Sciatic nerve (tissue), 2 donors: ENCODE measurements at regions not wholly inside any gene's neighbourhood (a gene's known extent, or its start where the extent isn't known, plus 50 kb on each side); places are given as distances from the start of the nearest gene placed in this dataset.

Experiments
- ATAC-seq: fragments of 200-7000 bp; cut with Tn5 transposase; one replicate; pipeline ENCODE4 v1.9.1; 2020; ENCODE audit warnings: mild to moderate bottlenecking, moderate library complexity
- DNase-seq: peaks from one replicate; pipeline ENCODE4 v3.0.0-alpha.2; 2020; ENCODE audit warnings: low spot score
- intact Hi-C: fragments of 100-400 bp; cut with DNase I; formaldehyde crosslinking; loops from one replicate; pipeline ENCODE4 v1.14.2; 2022
- donor health status: DM: no; HTN: no; CAD: no.
- donor health status: DM: no; HTN: no; CAD: no.

DNA sequence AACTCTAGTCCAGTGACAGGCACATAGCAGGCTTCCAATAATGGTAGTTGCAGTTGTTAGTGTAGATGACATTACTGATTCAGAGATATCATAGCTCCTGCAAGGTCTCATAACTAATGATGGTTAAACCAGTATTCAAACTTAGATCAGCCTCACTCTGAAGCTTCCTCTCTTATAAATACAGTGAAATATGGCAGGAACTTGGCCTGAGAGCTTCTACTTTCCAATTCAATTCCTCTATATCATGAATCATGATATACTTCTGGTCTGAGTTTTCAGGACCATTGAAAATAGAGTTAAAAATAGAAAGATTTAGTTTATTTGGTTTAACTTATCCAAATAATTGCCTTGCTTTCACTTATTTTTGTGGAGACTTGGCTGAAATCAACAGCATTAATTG lies 167.5 kb upstream of the NOVA1 start:
- intact Hi-C loops = no loop called here
- DNase-seq (no peak), ATAC-seq (no peak)

DNA sequence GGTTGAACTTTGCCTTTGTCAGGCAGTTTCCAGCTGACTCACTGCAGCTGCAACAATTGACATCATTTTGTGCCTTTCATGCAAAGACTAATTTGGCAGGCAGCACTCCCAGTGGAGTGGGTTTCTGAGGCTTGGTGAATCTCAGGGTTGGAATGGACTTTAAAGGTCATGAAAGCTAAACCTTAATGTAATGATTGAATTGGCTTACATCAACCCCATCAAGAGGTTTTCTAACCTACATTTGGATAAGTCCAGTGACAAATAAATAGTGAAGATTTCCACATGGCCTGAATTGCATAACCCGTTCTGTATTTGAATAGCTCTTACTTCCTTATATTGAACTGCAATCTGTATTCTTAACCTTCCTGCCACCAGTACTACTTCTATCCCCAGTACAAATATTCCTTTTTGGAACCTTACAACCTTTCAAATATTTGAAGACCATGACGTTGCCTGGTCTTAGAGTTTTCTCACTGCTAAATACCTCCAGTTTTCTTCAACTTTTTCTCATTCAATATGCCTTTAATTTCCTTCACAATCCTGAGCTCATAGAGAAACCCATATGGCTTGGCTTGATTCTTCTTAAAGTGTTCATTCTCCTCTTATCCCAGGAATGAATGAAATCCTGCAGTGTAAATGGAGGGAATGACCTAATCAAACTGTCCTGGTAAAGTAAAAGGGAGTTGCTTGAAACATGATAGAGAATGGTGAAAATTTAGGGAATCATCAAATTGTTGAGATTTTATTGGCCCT lies 168.1 kb upstream of the NOVA1 start:
- DNase-seq = peak; percentile 69
- peak; percentile 92 for ATAC-seq
- intact Hi-C loops = no loop called here

DNA sequence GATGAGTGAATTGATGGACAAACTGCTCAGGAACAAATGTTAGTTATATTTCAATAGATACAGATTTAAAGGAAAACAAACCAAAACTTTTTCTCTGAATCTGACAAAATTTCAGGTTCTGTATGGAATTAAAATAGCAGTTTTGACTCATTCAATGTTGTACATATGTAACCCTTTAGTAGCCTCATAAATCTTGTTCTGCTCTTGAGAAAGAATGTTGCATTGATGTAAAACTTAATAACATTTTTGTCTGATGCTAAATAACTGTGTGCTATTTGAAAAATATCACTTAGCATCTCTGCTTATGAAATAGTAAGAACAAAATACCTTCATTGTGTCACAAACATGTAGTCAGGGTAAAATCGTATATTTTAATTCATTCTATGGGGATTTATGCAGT lies 168.9 kb upstream of the NOVA1 start:
- intact Hi-C loops = no loop called here
- ATAC-seq (no peak), DNase-seq (no peak)

DNA sequence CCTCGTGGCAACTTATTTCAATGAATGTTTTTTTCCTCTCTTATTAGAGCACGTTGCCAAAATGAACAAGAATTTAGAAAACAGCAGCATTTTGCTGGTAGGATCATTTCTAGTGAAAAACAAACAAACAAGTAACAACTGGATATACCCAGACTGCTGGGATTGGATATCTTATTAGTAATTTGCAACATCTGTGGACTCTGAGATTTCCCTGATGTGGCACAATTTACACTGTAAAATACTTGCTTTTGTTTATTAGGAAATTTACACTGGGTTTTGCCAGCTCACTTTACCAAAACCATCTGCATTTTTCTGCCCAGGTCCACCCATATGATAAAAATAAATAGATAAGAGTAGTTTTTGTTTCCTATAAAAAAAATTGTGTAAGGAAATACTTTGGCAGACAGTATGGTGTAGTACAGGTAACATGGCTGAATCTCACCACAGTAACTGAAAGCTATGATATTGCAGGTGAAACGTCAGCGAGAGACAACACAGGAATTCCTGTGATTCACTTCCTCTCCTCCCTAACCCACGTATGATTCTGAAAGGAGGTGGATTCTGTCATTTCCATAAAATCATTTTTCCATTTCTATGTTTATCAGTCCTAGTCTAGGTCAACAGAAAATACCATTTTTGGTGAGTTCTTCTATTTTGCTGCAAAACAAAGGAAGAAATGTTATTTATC lies 176.2 kb upstream of the NOVA1 start:
- ATAC-seq (no peak), DNase-seq (no peak)
- intact Hi-C loops = no loop called here

DNA sequence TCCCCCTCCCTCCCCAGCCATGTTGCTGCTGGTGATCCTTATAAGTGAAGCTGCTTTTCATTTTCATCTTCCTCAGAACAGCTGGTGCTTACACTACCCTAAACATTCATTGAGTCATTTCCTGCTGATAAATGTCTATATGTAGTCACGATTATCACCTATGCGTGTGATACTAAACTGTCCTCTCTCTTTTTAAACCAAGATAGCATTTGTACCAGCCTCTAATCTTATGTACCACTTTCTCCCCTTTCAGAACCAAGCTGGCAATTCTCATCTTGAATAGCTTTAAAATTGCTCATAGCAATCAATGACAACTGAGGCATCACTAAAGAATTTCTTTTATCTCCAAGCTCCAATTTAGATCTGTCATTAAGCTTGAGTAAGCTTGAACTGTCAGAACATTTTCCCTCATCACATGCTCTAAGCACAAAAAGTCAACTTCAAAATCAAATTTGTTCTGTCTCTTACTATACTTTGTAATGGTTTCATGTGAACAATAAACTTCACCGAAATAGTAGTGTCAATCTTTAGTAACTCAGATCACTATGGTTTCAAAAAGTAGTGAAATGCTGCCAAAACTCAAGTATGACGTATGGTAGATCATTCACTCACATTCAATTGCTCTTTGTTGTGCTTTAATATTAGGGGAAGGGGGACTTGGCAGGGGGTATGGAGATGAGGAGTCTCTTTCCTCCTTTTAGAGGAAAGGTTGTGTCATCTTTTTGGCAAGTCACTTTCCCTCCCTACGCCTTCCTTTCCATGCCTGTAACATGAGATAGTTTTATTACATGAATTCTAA lies 178.1 kb upstream of the NOVA1 start:
- no peak for DNase-seq
- intact Hi-C loops = no loop called here
- peak; percentile 72 for ATAC-seq

DNA sequence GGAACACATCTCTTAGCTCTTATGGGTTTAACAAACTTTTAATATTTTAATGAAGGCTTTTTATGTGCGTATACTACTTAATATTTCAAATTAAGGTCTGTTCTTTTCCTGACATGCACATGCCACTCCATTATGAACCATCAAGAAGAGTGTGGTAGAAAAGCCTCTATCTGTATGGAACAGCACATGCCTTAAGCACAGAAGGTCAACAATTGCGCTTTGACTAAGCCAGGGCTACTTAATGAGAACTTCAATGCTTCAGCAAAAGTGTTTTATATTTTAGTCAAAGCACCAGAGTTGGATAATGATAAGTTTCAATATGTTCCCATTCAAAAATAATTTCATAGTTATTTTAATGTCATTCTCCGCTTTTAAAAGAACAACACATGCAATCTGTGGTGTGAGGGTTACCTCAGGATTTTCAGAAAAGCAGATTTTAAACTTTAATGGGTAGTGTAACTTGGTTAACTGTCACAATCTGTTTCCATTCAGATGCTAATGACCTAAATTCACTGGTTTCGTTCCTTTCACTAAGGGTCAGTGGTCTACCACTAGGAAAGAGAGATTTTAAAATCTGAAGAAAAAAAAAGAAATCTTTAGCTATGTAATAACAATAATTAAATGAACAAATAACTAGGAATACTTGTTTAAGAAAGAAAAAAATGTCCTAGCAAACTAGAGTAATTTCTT lies 193.4 kb upstream of the NOVA1 start:
- ATAC-seq (no peak), DNase-seq (no peak)
- intact Hi-C loops = no loop called here

DNA sequence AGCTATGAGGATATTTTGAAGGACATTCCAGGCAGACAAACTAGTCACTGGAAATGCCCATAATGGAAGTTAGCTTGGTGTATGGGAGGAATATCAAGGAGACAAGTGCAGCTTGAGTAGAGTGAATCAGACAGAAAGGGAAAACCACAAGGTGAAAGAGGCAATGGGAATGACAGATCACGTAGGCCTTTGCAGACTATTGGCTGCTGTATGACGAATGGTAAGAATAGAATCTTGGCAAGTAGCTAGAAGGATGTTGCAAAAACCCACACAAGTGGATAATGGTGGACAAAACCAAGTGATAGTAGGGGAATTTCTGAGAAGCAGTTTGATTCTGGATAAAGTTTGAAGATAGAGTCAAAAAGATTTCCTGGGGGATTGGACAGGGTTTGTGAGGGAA lies 196.9 kb upstream of the NOVA1 start:
- ATAC-seq (no peak), DNase-seq (no peak)
- intact Hi-C loops = no loop called here

DNA sequence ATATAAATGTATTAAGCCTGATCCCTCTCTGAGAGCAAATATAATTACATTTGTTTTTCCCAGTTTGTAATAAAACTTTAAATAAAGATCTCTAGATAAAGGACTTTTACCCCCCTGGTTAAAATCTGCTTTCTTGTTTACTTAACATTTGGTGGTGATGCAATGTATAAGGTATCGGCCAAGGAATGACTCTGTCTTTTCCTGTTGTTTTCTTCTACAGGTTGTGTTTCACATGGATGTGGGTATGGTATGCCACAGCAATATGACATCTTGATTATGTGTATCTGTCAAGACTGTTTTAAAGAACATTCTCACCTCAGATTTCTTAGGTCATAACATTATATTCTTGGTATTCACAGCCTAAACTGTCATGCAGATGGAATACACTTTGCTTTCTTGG lies 210.6 kb upstream of the NOVA1 start:
- no peak for DNase-seq
- intact Hi-C loops = no loop called here
- no peak for ATAC-seq

DNA sequence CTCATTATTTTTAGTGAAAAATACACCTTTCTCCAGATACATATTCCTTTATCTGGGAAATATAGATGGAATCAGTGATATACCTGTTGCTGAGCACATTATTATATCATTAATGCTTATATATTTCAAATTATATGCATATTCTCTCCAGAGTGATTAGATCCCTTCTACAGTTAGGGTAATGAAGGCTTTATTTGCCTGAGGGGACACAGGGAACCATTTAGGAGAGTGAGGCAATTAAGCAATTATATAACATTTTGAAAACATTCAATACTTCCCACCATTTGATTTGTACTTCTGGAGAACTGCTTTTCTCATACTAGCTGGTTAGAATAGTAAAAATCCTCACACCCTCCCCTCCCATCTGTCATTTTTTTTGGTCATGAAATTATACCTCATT lies 212.8 kb upstream of the NOVA1 start:
- DNase-seq (no peak), ATAC-seq (no peak)
- intact Hi-C loops = no loop called here

DNA sequence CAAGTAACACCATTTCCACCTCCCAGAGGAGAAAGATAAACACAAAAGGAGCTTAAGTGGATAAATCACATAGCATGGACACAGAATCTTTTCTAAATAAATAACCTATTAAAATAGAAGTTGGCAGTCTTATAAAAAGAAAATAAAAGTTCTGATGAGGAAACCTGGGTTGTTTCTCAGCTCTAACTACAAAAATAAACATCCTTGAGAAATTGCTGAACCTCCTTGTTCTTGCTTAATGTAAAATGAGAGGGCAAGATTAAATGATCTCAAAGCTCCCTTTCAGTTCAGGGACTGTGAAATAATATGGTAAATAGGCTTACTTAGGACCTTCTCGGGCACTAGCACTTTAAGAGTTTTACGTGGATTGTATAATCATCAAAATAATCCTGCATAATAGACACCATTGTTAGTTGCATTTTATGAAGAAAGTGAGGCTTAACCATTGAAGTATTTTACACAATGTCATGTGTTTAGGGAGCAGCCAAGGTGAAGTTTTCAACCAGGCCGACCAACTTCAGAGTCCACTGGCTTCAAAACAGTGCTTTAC lies 214.0 kb upstream of the NOVA1 start:
- intact Hi-C loops = no loop called here
- ATAC-seq (no peak), DNase-seq (no peak)

DNA sequence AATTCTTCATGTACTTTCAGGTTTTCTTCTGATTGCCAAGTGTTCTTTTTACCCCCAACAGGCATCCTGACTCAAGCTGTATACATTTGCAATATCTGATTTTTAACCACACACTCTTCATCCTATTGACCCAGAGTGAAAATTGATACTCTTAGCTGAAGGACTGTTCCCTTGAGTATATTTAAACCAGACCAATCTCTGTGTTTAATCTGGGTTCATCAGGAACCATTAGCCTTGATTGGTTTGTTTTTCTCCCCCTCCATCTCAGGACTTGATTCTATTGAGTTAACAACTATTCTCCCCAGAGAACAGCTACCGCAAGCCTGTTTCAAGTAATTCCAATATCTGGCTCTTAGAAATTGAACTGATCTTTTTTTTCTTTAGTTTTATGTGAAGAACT lies 222.3 kb upstream of the NOVA1 start:
- ATAC-seq = no peak
- intact Hi-C loops = no loop called here

DNA sequence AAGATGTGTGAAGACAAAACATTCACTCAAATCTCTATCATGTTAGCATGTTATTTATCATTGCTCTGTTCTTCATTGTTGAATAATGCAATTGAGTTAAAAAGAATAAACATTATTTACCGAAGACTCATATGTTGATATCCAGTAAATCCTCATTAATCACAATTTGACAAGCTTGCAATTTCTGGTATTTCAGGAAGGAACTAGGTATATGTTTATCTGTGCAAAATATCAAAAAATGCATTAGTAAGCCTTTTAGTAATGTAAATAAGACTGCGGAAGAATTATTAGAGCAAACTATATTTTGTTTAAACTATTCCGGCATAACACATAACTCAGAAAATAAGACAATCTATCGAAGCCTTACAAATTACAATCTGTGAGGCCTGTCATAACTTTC lies 222.7 kb upstream of the NOVA1 start:
- DNase-seq (no peak), ATAC-seq (no peak)
- intact Hi-C loops = no loop called here

More for the DNA sequence above, 222.3 kb upstream of the NOVA1 start:
- no peak for DNase-seq

DNA sequence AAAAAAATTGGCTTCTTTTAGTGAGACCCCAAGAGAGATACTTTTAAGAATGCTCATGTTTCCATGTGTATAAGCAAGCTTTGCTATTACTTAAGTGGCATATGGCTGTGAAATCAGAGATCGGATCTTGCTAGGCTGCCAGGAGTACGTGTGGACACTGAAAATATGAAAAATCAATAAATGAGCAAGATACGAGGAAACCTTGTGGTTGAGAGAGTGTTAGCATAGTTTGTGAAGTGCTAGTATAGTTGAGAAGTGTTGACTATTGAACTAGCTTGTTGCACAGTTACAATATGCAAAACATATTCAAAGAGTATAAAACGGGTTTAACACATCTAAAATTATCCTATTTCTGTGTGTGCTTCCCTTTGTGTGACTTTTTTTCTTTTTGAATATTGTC lies 230.9 kb upstream of the NOVA1 start:
- intact Hi-C loops = no loop called here
- ATAC-seq = no peak
- DNase-seq = no peak

DNA sequence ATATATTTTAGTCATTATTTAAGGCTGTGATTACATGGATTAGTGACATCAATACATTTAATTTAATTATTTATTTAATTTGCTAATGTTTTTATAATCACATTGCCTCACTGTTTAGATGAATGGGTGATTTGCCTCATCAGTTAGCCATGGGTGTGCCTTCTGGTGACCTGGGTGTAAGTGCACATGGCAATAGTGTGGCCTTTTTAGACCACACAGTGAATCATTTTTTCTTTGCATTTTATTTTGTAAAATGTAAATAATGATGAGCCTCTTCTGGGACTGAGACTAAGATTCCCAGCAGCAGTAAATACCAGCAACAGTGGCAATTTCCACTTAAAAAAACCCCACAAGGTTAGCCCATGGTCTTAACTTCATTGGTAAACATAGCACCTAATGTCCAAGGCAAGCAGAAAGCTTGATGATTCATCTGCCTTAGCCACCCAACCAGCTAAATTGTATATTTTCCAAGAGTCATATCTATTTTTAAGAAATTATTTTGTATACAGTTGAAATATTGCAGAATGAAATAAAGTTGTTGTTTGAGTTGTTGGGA lies 235.9 kb upstream of the NOVA1 start:
- ATAC-seq (no peak), DNase-seq (no peak)
- intact Hi-C loops = no loop called here

DNA sequence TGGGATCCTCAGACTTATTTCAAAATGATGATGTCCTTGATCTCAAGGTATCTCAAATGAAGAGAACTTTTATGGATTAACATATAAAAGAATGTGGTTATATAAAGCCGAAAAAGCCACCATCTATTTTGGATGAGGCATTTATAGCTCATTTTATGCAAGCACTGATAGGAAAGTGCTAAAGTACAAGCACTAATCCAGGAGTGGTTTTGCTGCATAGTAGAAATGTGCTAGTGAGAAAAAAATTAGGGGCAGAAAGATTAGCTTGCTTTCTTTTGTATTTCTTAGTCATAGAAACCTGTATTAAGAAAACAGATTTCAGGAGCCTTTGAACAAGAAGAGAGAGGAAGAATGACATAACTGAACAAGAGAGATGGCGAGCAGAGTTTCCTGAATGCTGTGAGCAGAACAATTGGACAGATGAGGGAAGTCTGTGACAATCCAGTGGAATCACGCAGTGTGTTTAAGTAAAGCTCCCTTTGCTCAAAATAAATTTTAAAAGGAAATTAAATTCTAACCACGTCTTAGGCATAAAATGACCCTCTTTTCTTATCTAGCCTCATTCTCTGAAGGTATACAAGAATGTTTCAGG lies 238.2 kb upstream of the NOVA1 start:
- intact Hi-C loops = no loop called here
- DNase-seq = no peak
- ATAC-seq = no peak

DNA sequence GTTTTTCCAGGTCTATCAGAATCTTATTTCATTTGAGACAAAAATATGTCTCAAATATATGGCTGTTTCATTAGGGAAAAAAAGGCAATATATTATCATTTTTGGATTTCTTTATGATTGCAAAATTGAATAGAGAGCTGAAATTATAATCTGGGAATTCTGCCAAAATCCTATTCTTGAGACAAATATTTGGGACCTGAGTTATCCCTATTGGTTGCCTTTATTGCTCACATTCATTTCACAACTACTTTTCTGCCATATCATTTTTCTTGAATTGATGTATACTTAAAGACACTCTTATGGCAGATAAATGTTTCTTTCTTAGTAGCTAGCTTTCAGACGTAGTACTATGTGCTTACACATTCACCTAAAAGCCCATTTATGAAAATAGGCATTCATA lies 241.6 kb upstream of the NOVA1 start:
- intact Hi-C loops = no loop called here
- ATAC-seq = no peak
- no peak for DNase-seq

DNA sequence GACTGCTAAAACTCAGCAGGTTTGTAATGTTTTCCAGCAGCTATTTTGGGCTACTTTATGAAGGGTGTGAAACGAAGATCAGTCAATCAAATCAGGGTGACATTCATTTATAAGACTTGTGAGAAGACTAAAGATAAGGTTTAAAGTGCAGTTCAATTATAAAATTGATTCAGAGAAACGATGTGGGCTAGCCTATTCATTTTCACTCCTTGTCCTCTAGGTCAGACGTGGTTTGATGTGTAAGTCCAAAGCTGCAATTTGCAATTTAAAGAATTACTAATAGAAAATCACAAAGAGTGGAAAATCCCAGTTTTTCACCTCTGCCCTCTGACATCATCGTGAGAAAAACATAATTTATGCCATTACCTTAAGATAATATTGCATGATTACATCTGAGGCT lies 243.5 kb upstream of the NOVA1 start:
- intact Hi-C loops = no loop called here
- no peak for DNase-seq
- no peak for ATAC-seq

DNA sequence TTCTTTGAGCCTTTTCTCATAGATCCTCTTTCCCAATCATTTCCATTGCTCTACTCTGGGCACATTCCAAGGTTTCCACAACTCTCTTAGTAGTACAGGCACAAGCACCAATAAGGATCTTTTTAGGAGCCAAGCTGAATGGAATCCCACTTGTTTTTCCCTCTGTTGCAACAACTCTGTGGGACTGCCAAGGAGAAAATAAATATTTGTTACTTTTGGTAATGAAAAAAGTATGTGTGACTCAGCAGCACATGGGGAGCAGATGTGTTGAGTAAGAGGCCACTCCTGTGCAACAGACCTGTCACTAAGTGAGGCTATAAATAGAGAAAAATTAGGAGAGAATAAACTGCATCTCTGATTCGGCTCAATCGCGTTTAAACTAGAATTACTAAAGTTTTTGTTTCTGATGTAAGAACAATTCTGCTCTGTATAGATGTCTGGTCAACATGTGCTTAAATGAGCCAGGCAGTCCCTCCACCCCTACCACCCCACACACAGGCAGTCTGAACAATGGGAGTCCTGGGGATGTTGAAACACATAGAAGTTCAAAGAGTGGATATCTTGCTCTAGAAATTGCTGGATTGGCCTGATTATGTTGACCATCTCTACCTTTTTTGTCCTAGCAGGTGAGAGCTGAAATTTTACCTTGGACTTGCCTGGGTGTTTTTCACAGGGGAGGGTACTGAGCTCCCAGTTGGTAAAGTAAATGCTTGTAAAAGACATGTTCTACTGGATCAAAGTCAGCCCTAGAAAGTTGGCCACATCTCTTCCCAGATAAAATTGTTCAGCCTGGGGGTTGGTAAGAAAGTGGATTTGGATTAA lies 244.3 kb upstream of the NOVA1 start:
- intact Hi-C loops = no loop called here
- ATAC-seq = peak; percentile 98
- DNase-seq = peak; percentile 77
